ENCODE measurements at regions not wholly inside any gene's neighbourhood (a gene's known extent, or its start where the extent isn't known, plus 50 kb on each side); places are given as distances from the start of the nearest gene placed in this dataset.

- Mint-ChIP-seq H3K27me3 (peaks cover 0 to 17% of the 10 kb centered on the region in 2 donors), H3K4me3 (no peak overlapping the region), H3K4me1 (no peaks in the 10 kb centered on the region), H3K9me3 (peaks cover 0 to 2% of the 10 kb centered on the region in 2 donors), H3K36me3 (no peaks in the 10 kb centered on the region), H3K27ac (no peak overlapping the region)
- DNase-seq: no peak
- no peak for ATAC-seq (replicated peaks)
Measured at GRCh38 chr2:67631483-67631882, 234.3 kb downstream of the ETAA1 start.

DNA sequence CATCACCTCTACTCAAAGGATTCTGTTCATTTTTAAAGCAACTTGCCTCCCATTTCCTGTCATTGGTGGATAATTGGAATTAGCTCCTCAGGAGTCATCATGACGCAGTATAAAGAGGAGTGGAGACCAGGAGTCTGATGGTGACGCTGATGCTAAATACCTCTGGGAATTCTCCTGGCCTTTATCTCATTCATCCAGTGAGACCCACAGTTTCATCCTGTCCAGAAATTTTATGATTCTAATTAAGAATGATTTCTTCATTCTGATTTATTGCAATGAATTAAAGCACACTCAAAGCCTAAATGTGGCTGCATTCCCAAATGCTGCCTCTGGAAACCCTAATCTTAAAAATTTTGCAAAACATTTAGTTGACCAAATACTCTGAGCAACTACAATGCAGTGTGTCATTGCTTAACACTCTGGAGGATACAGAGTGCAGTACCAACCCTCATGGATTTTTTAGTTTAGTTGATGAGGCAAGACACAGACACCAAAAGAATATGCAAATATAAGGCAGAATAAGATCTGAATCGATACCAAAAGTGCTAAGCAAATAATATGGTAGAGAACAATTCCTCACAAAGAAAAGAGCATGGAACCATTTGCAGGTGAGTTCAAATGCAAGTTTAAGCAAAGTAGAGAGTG, 236.2 kb downstream of the ETAA1 start:
- Mint-ChIP-seq H3K36me3 (no peaks in the 10 kb centered on the region), H3K27ac (no peak overlapping the region), H3K9me3 (peaks cover 0 to 2% of the 10 kb centered on the region in 2 donors), H3K4me1 (no peaks in the 10 kb centered on the region), H3K4me3 (no peak overlapping the region), H3K27me3 (peaks cover 0 to 18% of the 10 kb centered on the region in 2 donors)
- ATAC-seq (replicated peaks): no peak
- no peak for DNase-seq

DNA sequence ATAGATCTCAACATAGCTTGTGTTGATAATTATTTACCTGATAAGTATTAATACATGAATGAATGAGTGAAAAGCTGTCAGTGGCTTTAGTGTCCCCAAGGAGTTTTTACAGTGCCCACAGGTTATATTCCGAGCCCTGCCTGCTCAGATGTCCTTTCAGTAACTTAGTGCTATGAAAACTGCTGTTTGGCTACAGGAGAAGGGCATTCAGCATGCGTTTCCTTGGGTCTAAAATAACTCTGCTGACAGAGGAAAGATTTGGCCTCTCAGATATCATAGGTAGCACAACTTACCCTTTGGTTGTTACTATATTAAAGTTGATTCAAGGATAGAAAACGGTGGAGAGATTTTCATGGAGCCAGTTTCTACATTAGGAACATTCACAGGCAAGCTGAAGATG, 241.0 kb downstream of the ETAA1 start:
- ATAC-seq (replicated peaks) (no peak), DNase-seq (no peak)
- no peaks in the 10 kb centered on the region for H3K4me1 Mint-ChIP-seq
- no peak overlapping the region for H3K4me3 Mint-ChIP-seq
- H3K27me3 Mint-ChIP-seq: peaks cover 0 to 5% of the 10 kb centered on the region in 2 donors
- peaks cover 0 to 2% of the 10 kb centered on the region in 2 donors for H3K9me3 Mint-ChIP-seq
- no peak overlapping the region for H3K27ac Mint-ChIP-seq
- no peaks in the 10 kb centered on the region for H3K36me3 Mint-ChIP-seq

GRCh38 chr2:67641312-67642045, 244.3 kb downstream of the ETAA1 start:
- no peak for DNase-seq
- H3K4me3 Mint-ChIP-seq: no peak overlapping the region
- no peak for ATAC-seq (replicated peaks)
- H3K27ac Mint-ChIP-seq: no peak overlapping the region
- H3K9me3 Mint-ChIP-seq: peaks cover 5% of the 10 kb centered on the region in 2 donors
- peaks cover 0 to under 1% of the 10 kb centered on the region in 2 donors for H3K27me3 Mint-ChIP-seq
- H3K36me3 Mint-ChIP-seq: peaks cover 0 to 3% of the 10 kb centered on the region in 2 donors
- no peaks in the 10 kb centered on the region for H3K4me1 Mint-ChIP-seq

DNA sequence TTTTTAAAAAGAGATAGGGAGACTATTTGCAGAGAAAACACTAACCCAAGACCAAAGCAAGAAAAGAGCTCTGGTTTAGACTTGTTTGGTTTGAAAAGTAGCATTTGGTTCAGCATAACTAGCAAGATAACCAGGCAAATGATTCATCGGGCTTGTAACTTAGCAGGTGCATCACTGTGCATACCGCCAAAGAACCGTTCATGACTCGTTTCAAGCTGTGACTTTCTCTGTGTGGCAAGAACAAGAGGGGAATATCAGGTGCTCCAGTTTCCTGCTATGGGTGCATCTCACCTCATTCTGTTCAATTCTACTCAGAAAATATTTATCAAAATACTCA, 244.9 kb downstream of the ETAA1 start:
- peaks cover 0 to 6% of the 10 kb centered on the region in 2 donors for H3K36me3 Mint-ChIP-seq
- DNase-seq (no peak), ATAC-seq (replicated peaks) (no peak)
- H3K27ac Mint-ChIP-seq: no peak overlapping the region
- no peak overlapping the region for H3K4me3 Mint-ChIP-seq
- no peaks in the 10 kb centered on the region for H3K4me1 Mint-ChIP-seq
- H3K27me3 Mint-ChIP-seq: no peaks in the 10 kb centered on the region
- H3K9me3 Mint-ChIP-seq: peaks cover 5 to 10% of the 10 kb centered on the region in 2 donors

- Mint-ChIP-seq H3K9me3 (peaks cover 5 to 10% of the 10 kb centered on the region in 2 donors), H3K27ac (no peak overlapping the region), H3K36me3 (peaks cover 0 to 6% of the 10 kb centered on the region in 2 donors), H3K4me3 (no peak overlapping the region), H3K4me1 (no peaks in the 10 kb centered on the region), H3K27me3 (no peaks in the 10 kb centered on the region)
- ATAC-seq (replicated peaks) (no peak), DNase-seq (no peak)
Measured at GRCh38 chr2:67642961-67643360, 245.8 kb downstream of the ETAA1 start.

DNA sequence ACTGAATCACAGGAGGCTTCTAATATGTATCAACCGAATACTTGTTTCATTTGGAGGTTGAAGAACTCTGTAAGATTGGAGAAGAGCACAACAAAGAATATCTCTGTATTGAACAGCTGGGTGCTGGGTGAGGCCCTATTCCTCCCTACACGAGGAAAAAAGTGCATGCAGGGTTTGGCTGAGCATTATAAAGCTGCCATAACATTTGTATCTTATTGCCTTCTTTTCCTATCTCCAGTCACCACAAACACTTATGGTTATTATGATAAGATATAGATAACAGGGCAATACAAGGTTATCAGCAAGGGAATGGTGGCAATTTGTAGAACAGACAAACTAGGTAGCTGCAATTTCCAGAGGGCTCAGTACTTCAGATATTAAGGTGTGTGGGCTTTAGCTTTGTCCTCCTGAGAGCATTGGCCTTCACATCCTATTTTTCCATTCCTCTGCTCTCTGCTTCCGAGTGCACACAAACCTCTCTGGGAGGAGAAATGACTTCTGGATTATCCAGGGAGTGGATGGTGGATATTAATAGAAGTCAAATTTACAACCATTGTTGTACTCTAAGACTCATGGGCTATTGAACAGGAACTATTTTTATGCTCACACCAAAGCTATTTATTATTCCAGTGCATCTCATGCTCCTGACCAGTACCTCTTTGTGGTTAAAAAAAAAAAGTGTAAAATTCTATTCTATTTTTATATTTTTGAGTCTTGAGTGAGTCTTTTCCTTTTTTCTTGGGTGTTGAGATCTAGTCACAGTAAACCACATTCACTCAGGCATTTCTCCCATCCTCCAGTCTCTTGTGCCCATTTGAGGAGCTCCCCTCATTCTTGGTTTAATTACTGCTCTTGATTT, 248.4 kb downstream of the ETAA1 start:
- peaks cover 5 to 12% of the 10 kb centered on the region in 2 donors for H3K9me3 Mint-ChIP-seq
- H3K27ac Mint-ChIP-seq: no peak overlapping the region
- no peaks in the 10 kb centered on the region for H3K4me1 Mint-ChIP-seq
- ATAC-seq (replicated peaks) (no peak), DNase-seq (no peak)
- H3K36me3 Mint-ChIP-seq: peaks cover 0 to 6% of the 10 kb centered on the region in 2 donors
- no peak overlapping the region for H3K4me3 Mint-ChIP-seq
- peaks cover 9% of the 10 kb centered on the region in 2 donors for H3K27me3 Mint-ChIP-seq

GRCh38 chr2:67646714-67647333, 249.7 kb downstream of the ETAA1 start:
- no peak for ATAC-seq (replicated peaks)
- Mint-ChIP-seq H3K9me3 (peaks cover 5 to 12% of the 10 kb centered on the region in 2 donors), H3K27ac (no peak overlapping the region), H3K4me3 (no peak overlapping the region), H3K36me3 (peaks cover 0 to 6% of the 10 kb centered on the region in 2 donors), H3K4me1 (no peaks in the 10 kb centered on the region), H3K27me3 (peaks cover 14 to 15% of the 10 kb centered on the region in 2 donors)
- DNase-seq: no peak

- H3K27me3 Mint-ChIP-seq: peaks cover 14 to 15% of the 10 kb centered on the region in 2 donors
- no peak for ATAC-seq (replicated peaks)
- no peak overlapping the region for H3K4me3 Mint-ChIP-seq
- H3K36me3 Mint-ChIP-seq: peaks cover 0 to 6% of the 10 kb centered on the region in 2 donors
- peaks cover 5 to 13% of the 10 kb centered on the region in 2 donors for H3K9me3 Mint-ChIP-seq
- no peak for DNase-seq
- H3K27ac Mint-ChIP-seq: no peak overlapping the region
- peaks cover 0 to 2% of the 10 kb centered on the region in 2 donors for H3K4me1 Mint-ChIP-seq
Measured at GRCh38 chr2:67649331-67650261, 252.5 kb downstream of the ETAA1 start.

- Mint-ChIP-seq H3K27ac (no peak overlapping the region), H3K4me3 (no peak overlapping the region), H3K27me3 (peaks cover 14 to 15% of the 10 kb centered on the region in 2 donors), H3K4me1 (peaks cover 0 to 2% of the 10 kb centered on the region in 2 donors), H3K36me3 (peaks cover 0 to 6% of the 10 kb centered on the region in 2 donors), H3K9me3 (peaks cover 8 to 15% of the 10 kb centered on the region in 2 donors)
- DNase-seq: no peak
- no peak for ATAC-seq (replicated peaks)
Measured at GRCh38 chr2:67650291-67651133, 253.4 kb downstream of the ETAA1 start.

- H3K36me3 Mint-ChIP-seq: peaks cover 0 to 2% of the 10 kb centered on the region in 2 donors
- no peak for DNase-seq
- peaks cover 0 to 2% of the 10 kb centered on the region in 2 donors for H3K4me1 Mint-ChIP-seq
- H3K9me3 Mint-ChIP-seq: peaks cover 4 to 9% of the 10 kb centered on the region in 2 donors
- no peak overlapping the region for H3K27ac Mint-ChIP-seq
- peaks cover 14 to 15% of the 10 kb centered on the region in 2 donors for H3K27me3 Mint-ChIP-seq
- H3K4me3 Mint-ChIP-seq: no peak overlapping the region
- ATAC-seq (replicated peaks): no peak
Measured at GRCh38 chr2:67651565-67651964, 254.4 kb downstream of the ETAA1 start.

- Mint-ChIP-seq H3K4me3 (no peak overlapping the region), H3K27me3 (peaks cover 14 to 15% of the 10 kb centered on the region in 2 donors), H3K9me3 (peaks cover 4 to 5% of the 10 kb centered on the region in 2 donors), H3K4me1 (peaks cover 0 to 2% of the 10 kb centered on the region in 2 donors), H3K27ac (no peak overlapping the region), H3K36me3 (no peaks in the 10 kb centered on the region)
- ATAC-seq (replicated peaks) (peak; percentile 84 to 95), DNase-seq (no peak)
Measured at GRCh38 chr2:67652679-67653078, 255.5 kb downstream of the ETAA1 start.

All from stimulated activated naive B cell treated with anti-CD40 and anti-IgM and Interleukin-4, amounts not matched to agents 10 μg/mL and 1 μg/mL and 100 μg/mL, for 72 hours (primary cell).